ENCODE measurements at regions not wholly inside any gene's neighbourhood (a gene's known extent, or its start where the extent isn't known, plus 50 kb on each side); places are given as distances from the start of the nearest gene placed in this dataset.

DNA sequence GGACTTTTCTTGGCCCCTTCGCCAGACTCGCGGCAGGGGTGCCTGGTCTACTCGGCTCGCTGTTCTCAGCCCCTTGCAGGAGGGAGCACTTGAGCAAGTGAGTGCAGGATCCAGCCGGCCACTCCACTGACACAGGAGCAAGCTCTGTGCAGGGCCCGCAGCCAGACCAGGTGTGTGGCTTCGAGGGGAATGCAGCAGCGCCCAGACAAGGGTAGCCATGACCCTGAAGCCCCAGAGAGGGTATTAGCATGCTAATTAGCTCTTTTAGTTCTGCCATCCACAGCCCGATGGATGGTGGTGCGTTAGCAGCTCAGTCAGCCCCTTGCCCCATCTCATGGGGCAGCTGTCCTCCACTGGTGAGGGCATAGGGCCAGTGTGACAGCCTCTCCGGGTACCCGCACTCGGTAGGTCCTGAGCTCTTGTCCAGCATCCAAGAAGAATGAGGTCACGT is 103.2 kb upstream of the HS6ST1 start:
- TF ChIP-seq, protein P1, sequence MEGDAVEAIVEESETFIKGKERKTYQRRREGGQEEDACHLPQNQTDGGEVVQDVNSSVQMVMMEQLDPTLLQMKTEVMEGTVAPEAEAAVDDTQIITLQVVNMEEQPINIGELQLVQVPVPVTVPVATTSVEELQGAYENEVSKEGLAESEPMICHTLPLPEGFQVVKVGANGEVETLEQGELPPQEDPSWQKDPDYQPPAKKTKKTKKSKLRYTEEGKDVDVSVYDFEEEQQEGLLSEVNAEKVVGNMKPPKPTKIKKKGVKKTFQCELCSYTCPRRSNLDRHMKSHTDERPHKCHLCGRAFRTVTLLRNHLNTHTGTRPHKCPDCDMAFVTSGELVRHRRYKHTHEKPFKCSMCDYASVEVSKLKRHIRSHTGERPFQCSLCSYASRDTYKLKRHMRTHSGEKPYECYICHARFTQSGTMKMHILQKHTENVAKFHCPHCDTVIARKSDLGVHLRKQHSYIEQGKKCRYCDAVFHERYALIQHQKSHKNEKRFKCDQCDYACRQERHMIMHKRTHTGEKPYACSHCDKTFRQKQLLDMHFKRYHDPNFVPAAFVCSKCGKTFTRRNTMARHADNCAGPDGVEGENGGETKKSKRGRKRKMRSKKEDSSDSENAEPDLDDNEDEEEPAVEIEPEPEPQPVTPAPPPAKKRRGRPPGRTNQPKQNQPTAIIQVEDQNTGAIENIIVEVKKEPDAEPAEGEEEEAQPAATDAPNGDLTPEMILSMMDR (IDR thresholded peaks at IDR 0.05) = no peak
- no peak for TF ChIP-seq EP300 (IDR thresholded peaks at IDR 0.05)
